IPS DF 6.9 (cell line): ENCODE measurements at regions not wholly inside any gene's neighbourhood (a gene's known extent, or its start where the extent isn't known, plus 50 kb on each side); places are given as distances from the start of the nearest gene placed in this dataset.
"Not testable (repeated sequence)": the region's sequence is repeated elsewhere in the genome, so short reads cannot be mapped to it uniquely, and the experiment has no call there.

ENCODE experiments used
- DNase-seq: peaks from one replicate; pipeline ENCODE4 v3.0.0-alpha.2; 2013; ENCODE audit warnings: low read depth, low spot score
- H3K27ac ChIP-seq: one replicate; pipeline ENCODE4 v1.5.1; 2013; ENCODE audit warnings: low read length, control low read depth
- H3K27me3 ChIP-seq: 2 replicates; pipeline ENCODE4 v1.6.1; 2013; ENCODE audit warnings: mild to moderate bottlenecking, low read length; ENCODE audit not compliant: control insufficient read depth, insufficient read depth
- H3K36me3 ChIP-seq: 2 replicates; pipeline ENCODE4 v1.6.1; 2013; ENCODE audit warnings: low read length; ENCODE audit not compliant: control insufficient read depth, insufficient read depth
- H3K4me1 ChIP-seq: 2 replicates; pipeline ENCODE4 v1.6.1; 2013; ENCODE audit warnings: low read length; ENCODE audit not compliant: control insufficient read depth, insufficient read depth
- H3K4me3 ChIP-seq: 2 replicates; pipeline ENCODE4 v1.5.1; 2013; ENCODE audit warnings: mild to moderate bottlenecking, low read length
- H3K9me3 ChIP-seq: 2 replicates; pipeline ENCODE4 v1.6.1; 2013; ENCODE audit warnings: low read length, inconsistent platforms; ENCODE audit not compliant: control insufficient read depth, insufficient read depth
- WGBS: extraction: QIAGEN DNeasy Blood & Tissue Kit; methylation state at CpG from one replicate; pipeline ENCODE4 v1.1.7; 2013; ENCODE audit warnings: mixed read lengths, missing lambda C conversion rate; ENCODE audit not compliant: insufficient read length, insufficient coverage; 5-methylcytosine and 5-hydroxymethylcytosine counted together

DNA sequence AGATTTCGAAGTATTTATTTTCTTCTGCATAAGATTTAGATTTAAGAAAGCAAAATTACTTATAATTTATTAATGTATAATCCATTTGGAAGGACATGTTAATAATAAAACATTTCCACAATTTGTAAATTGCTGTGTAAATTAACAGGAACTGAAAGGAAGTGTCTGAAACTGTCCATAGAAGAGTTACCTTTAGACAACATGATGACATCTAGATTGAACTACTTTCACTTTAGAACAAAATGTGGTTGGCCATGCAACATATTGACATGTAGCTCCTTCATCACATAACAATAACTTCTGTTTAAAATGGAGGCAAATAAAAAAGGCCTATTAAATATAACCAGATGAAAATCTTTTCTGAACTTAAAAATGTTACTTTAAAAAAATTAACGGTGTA lies 1849.5 kb upstream of the ACO1 start:
- H3K36me3 ChIP-seq = no peaks in the 10 kb centered on the region; the same call in 1 of the 2 replicates
- no peak overlapping the region for H3K27ac ChIP-seq
- H3K4me3 ChIP-seq = no peak overlapping the region
- no peaks in the 10 kb centered on the region for H3K4me1 ChIP-seq
- WGBS = no CpG with 5 or more reads among the region's 2 CpGs
- H3K9me3 ChIP-seq = no peaks in the 10 kb centered on the region
- H3K27me3 ChIP-seq = no peaks in the 10 kb centered on the region
- DNase-seq = no peak

DNA sequence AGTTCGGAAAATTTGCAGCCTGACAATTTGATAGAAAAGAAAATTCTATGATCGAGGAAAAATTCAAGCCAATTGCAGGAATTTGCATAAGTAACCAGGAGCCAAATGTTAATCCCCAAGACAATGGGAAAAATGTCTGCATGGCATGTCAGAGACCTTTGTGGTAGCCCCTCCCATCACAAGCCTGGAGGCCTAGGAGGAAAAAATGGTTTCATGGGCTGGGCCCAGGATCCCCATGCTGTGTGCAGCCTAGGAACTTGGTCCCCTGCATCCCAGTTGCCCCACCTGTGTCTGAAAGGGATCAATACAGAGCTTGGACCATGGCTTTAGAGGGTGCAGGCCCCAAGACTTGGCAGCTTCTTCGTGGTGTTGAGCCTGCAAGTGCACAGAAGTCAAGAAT lies 1847.9 kb upstream of the ACO1 start:
- Histone ChIP-seq H3K9me3 (no peaks in the 10 kb centered on the region), H3K36me3 (no peaks in the 10 kb centered on the region; the same call in 1 of the 2 replicates), H3K27me3 (no peaks in the 10 kb centered on the region), H3K4me3 (no peak overlapping the region), H3K27ac (no peak overlapping the region), H3K4me1 (no peaks in the 10 kb centered on the region)
- no CpG with 5 or more reads among the region's 3 CpGs for WGBS
- no peak for DNase-seq

DNA sequence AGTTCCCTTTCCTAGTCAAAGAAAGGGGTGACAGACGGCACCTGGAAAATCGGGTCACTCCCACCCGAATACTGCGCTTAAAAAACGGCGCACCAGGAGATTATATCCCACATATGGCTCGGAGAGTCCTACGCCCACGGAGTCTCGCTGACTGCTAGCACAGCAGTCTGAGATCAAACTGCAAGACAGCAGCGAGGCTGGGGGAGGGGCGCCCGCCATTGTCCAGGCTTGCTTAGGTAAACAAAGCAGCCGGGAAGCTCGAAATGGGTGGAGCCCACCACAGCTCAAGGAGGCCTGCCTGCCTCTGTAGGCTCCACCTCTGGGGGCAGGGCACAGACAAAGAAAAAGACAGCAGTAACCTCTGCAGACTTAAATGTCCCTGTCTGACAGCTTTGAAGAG lies 1844.7 kb upstream of the ACO1 start:
- H3K9me3 ChIP-seq, DNase-seq, H3K36me3 ChIP-seq, H3K27ac ChIP-seq, H3K4me1 ChIP-seq, H3K27me3 ChIP-seq, H3K4me3 ChIP-seq: not testable (repeated sequence)
- WGBS = no CpG with 5 or more reads among the region's 15 CpGs

DNA sequence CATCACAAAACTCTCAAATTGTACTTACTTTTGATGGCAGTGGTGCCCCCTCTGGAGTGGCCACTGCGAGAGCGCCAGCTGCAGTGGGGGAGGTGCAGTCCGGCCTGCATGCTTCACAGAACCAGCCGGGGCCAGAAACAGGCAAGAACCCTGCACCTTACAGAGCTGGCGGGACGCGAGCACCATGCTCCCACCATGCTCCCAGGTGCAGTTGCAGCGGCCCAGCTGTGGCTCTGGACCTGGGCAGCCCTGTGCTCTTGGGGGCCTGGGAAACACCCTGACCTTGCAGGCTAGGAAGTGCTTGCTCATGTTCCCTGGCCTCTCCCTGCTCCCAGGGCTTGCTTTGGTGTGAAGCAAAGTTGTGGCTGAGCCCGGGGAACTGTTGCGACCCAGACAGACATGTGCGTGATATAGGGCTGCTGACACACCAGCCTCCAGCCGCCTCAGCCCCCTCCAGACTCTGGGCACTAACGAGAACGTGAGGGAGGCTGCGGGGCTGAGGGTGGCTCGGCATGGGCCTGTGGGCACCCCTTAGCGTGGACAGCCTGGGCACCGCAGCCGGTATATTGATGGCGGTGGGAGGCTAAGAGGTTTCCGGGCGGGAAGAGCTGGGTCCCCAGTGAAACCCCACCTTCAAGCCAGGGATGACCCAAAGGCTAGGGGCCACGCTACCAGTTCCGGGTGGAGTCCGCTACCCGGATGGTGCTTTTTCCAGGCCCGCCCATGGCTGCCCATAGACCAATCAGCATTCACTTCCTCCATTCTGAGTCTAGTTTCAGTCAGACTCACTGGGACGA lies 1809.9 kb upstream of the ACO1 start:
- Histone ChIP-seq H3K4me3 (no peak overlapping the region), H3K27me3 (no peaks in the 10 kb centered on the region), H3K27ac (no peak overlapping the region), H3K9me3 (no peaks in the 10 kb centered on the region), H3K4me1 (no peaks in the 10 kb centered on the region), H3K36me3 (no peaks in the 10 kb centered on the region)
- no peak for DNase-seq
- WGBS = no CpG with 5 or more reads among the region's 28 CpGs

DNA sequence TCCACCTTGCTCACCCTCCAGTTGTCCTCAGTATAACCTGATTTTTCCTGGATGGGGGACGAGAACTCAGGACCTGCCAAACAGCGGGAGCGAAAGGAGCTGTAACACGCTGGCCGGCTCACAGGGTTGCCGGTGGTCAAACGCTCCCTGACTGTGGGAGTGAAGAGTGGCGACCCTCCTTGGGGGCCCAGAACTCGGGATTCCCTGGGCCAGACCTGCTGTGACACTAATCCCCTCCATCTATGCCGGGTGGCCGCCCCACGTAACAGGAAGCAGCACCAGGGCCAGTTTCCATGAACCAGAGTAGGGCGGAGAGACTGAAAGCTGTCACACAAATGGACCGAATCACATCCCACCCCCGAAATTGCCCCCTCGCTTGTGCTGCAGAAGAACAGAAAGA lies 1809.2 kb upstream of the ACO1 start:
- Histone ChIP-seq H3K9me3 (no peaks in the 10 kb centered on the region), H3K4me1 (no peaks in the 10 kb centered on the region), H3K36me3 (no peaks in the 10 kb centered on the region), H3K27ac (no peak overlapping the region), H3K27me3 (no peaks in the 10 kb centered on the region), H3K4me3 (no peak overlapping the region)
- DNase-seq = no peak
- no CpG with 5 or more reads among the region's 16 CpGs for WGBS

DNA sequence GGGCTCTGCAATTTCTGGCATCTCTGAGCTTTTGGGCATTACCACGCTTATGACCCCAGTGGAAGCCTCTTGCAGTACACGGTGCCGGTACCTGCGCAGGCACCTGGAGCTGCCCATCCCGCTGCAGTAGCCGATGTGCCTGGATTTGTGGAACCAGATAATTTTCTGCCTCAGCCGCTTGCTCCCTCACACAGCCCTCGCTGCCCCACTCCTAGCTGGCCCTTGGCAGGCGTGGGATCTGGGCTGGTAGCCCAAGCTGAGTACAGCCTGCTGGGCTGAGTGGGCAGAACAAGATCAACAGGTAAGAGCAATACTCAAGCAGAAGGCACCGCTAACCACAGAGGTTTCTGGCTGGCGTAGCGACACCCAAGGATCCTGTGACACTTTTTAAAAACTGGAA lies 1808.8 kb upstream of the ACO1 start:
- WGBS = no CpG with 5 or more reads among the region's 12 CpGs
- H3K4me1 ChIP-seq = no peaks in the 10 kb centered on the region
- H3K9me3 ChIP-seq = no peaks in the 10 kb centered on the region
- DNase-seq = no peak
- H3K4me3 ChIP-seq = no peak overlapping the region
- H3K27ac ChIP-seq = no peak overlapping the region
- no peaks in the 10 kb centered on the region for H3K36me3 ChIP-seq
- H3K27me3 ChIP-seq = no peaks in the 10 kb centered on the region

DNA sequence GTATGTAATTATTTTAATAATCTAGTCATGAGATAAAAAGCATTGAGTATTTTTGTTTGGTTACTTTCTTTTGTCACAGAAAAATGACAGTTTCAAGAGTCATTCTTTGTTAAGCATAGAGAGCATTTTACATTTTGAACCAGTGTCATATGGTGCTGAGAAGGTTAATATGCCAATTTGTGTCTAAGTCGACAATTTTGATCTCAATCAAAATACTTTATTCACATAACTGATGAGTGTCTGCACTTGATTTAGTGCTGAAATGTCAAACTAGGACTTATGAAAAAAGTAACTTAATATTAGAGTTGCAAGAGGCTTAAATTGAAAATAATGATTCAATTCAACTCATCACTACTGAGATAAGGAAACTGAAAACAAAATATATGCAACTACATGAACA lies 1804.6 kb upstream of the ACO1 start:
- H3K36me3 ChIP-seq = no peaks in the 10 kb centered on the region
- no CpG with 5 or more reads among the region's 1 CpG for WGBS
- H3K4me1 ChIP-seq = no peaks in the 10 kb centered on the region
- no peaks in the 10 kb centered on the region for H3K27me3 ChIP-seq
- DNase-seq = no peak
- H3K27ac ChIP-seq = no peak overlapping the region
- no peak overlapping the region for H3K4me3 ChIP-seq
- no peaks in the 10 kb centered on the region for H3K9me3 ChIP-seq

DNA sequence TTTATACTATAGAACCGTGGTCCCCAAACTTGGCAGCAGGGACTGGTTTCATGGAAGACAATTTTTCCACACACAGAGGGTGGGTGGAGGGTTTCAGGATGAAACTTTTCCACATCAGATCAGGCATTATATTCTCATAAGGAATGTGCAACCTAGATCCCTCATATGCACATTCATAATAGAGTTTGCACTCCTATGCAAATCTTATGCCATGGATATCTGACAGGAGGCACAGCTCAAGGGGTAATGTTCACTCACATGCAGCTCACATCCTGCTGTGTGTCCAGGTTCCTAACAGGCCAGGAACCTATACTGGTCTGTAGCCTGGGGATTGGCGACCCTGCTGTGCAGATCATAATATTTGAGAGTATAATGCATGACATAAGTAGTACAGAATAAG lies 1802.2 kb upstream of the ACO1 start:
- WGBS = no CpG with 5 or more reads among the region's 2 CpGs
- H3K27me3 ChIP-seq = no peaks in the 10 kb centered on the region

DNA sequence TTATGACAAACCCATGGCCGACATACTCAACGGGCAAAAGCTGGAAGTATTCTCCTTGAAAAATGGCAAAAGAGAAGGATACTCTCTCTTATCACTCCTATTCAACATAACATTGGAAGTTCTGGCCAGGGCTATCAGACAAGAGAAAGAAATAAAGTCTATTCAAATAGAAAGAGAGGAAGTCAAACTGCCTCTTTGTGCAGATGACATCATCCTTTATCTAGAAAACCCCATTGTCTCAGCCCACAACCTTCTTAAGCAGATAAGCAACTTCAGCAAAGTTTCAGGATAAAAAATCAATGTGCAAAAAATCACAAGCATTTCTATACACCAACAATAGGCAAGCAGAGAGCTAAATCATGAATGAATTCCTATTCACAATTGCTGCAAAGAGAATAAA lies 1799.9 kb upstream of the ACO1 start:
- no peaks in the 10 kb centered on the region for H3K9me3 ChIP-seq
- WGBS = no CpG with 5 or more reads among the region's 2 CpGs
- H3K27me3 ChIP-seq = no peaks in the 10 kb centered on the region
- no peaks in the 10 kb centered on the region for H3K4me1 ChIP-seq
- H3K36me3 ChIP-seq = no peaks in the 10 kb centered on the region
- DNase-seq = no peak
- no peak overlapping the region for H3K4me3 ChIP-seq
- H3K27ac ChIP-seq = no peak overlapping the region

More for the DNA sequence above, 1802.2 kb upstream of the ACO1 start:
- Histone ChIP-seq H3K4me1 (no peaks in the 10 kb centered on the region), H3K36me3 (no peaks in the 10 kb centered on the region), H3K4me3 (no peak overlapping the region), H3K9me3 (no peaks in the 10 kb centered on the region), H3K27ac (no peak overlapping the region)
- DNase-seq = no peak

DNA sequence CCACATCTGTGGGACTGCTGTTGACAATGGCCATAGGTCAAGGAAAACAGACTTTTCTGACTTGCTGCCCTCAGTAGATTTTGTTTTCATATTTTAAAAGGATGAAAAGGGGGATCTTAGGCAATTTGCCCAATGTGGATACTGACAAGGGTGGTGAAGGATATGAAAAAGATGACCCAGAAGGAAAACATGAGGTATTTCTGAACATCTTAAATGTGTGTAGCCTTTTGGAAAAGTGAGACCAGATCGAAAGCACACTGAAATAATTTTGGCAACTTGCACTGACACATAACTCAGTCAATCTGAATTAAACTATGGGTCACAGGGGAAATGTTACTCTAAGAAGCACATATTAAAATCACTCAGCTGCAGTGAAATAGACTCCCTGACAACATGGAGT lies 1793.0 kb upstream of the ACO1 start:
- no peak overlapping the region for H3K4me3 ChIP-seq
- H3K36me3 ChIP-seq = no peaks in the 10 kb centered on the region
- no CpG with 5 or more reads among the region's 1 CpG for WGBS
- DNase-seq = no peak
- H3K27ac ChIP-seq = no peak overlapping the region
- no peaks in the 10 kb centered on the region for H3K27me3 ChIP-seq
- H3K9me3 ChIP-seq = no peaks in the 10 kb centered on the region
- no peaks in the 10 kb centered on the region for H3K4me1 ChIP-seq

DNA sequence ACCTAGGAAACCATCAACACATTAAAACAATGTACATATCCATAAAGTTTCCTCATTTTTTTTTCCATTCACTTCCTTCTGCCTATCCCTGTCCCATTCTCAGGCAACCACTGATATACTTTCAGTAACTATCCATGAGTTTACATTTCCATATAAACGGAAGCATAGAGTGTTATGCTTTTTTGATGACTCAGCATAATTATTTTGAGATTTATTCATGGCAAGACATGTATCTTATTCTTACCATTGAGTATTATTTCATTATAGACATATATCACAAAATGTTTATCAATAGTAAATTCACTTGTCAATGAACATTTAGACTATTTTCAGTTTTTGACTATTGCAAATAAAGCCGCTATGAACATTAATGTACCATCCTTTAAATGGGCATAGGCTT lies 1786.8 kb upstream of the ACO1 start:
- H3K36me3 ChIP-seq = no peaks in the 10 kb centered on the region
- H3K27me3 ChIP-seq = no peaks in the 10 kb centered on the region
- H3K4me3 ChIP-seq = no peak overlapping the region
- no peak for DNase-seq
- H3K9me3 ChIP-seq = no peaks in the 10 kb centered on the region
- no peaks in the 10 kb centered on the region for H3K4me1 ChIP-seq
- H3K27ac ChIP-seq = no peak overlapping the region
- WGBS = no CpG with 5 or more reads among the region's 2 CpGs
